Fibroblast of lung (primary cell): ENCODE measurements at regions not wholly inside any gene's neighbourhood (a gene's known extent, or its start where the extent isn't known, plus 50 kb on each side); places are given as distances from the start of the nearest gene placed in this dataset.
A peak's percentile ranks its signal among the peaks of the same experiment; 100 is the strongest.

Source experiments
- DNase-seq, 2 donors: peaks; one replicate each; pipeline versions ENCODE4 v3.0.0 to v3.0.0-alpha.2; 2010; ENCODE audit warnings: low read depth in 2 of 2
- H2AFZ ChIP-seq: 2 replicates; pipeline ENCODE4 v1.5.1; 2012; ENCODE audit warnings: low read length, control low read depth, inconsistent platforms
- H3K27ac ChIP-seq: 2 replicates; pipeline ENCODE4 v1.5.1; 2011; ENCODE audit warnings: low read length, control low read depth; ENCODE audit not compliant: insufficient read depth
- H3K27me3 ChIP-seq: 2 replicates; pipeline ENCODE4 v1.5.1; 2011; ENCODE audit warnings: mild to moderate bottlenecking, low read length; ENCODE audit not compliant: control insufficient read depth, insufficient read depth
- H3K36me3 ChIP-seq: 2 replicates; pipeline ENCODE4 v1.5.1; 2011; ENCODE audit warnings: low read length; ENCODE audit not compliant: control insufficient read depth, insufficient read depth
- H3K4me1 ChIP-seq: 2 replicates; pipeline ENCODE4 v1.5.1; 2011; ENCODE audit warnings: low read length; ENCODE audit not compliant: control insufficient read depth, insufficient read depth; ENCODE audit errors: extremely low read depth
- H3K4me2 ChIP-seq: 2 replicates; pipeline ENCODE4 v1.5.1; 2011; ENCODE audit warnings: low read length, control low read depth; ENCODE audit not compliant: insufficient read depth; ENCODE audit errors: extremely low read depth
- H3K4me3 ChIP-seq, 4 experiments: fragments of 200-600 bp in 1 of 4; sonication (generic) in 1 of 4; replicated peaks in 1 of 4; 2 replicates each; pipeline ENCODE4 v1.5.1; 2011 to 2016; ENCODE audit warnings: low read length in 4 of 4, low read depth in 3 of 4, mild to moderate bottlenecking in 3 of 4, control low read depth in 2 of 4, inconsistent platforms in 1 of 4, mixed read lengths in 1 of 4; ENCODE audit not compliant: insufficient read depth in 1 of 4; ENCODE audit errors: control extremely low read depth in 1 of 4
- H3K79me2 ChIP-seq: 2 replicates; pipeline ENCODE4 v1.5.1; 2012; ENCODE audit warnings: mild to moderate bottlenecking, low read length, inconsistent platforms; ENCODE audit not compliant: control insufficient read depth, insufficient read depth
- H3K9ac ChIP-seq: 2 replicates; pipeline ENCODE4 v1.5.1; 2011; ENCODE audit warnings: mild to moderate bottlenecking, low read length, control low read depth; ENCODE audit not compliant: insufficient read depth
- H3K9me3 ChIP-seq: 2 replicates; pipeline ENCODE4 v1.5.1; 2012; ENCODE audit warnings: low read depth, low read length; ENCODE audit not compliant: control insufficient read depth, insufficient read depth
- H4K20me1 ChIP-seq: 2 replicates; pipeline ENCODE4 v1.5.1; 2011; ENCODE audit warnings: low read length; ENCODE audit not compliant: control insufficient read depth, insufficient read depth; ENCODE audit errors: extremely low read depth
- CTCF ChIP-seq, 2 donors: IDR thresholded peaks in 1 of 2; conservative IDR thresholded peaks in 1 of 2; 1 replicate in 1 of 2; 2 replicates in 1 of 2; pipeline ENCODE4 v1.5.1; 2011 to 2012; ENCODE audit warnings: low read length in 2 of 2, control low read depth in 1 of 2, inconsistent platforms in 1 of 2, low read depth in 1 of 2, mild to moderate bottlenecking in 1 of 2
- EZH2 ChIP-seq: IDR thresholded peaks from 2 replicates; pipeline ENCODE4 v1.5.1; 2012; ENCODE audit warnings: low read length, control low read depth, mild to moderate bottlenecking; ENCODE audit errors: missing control alignments

GRCh38 chrX:124254611-124255010 is 77.8 kb upstream of the TEX13D start:
- Histone ChIP-seq H3K4me2 (no peak overlapping the region), H3K4me1 (no peaks in the 10 kb centered on the region), H3K27me3 (no peaks in the 10 kb centered on the region), H3K9ac (no peak overlapping the region), H3K27ac (no peak overlapping the region), H4K20me1 (no peaks in the 10 kb centered on the region), H3K4me3 (no peak overlapping the region), H2AFZ (no peak overlapping the region), H3K9me3 (no peaks in the 10 kb centered on the region), H3K36me3 (no peaks in the 10 kb centered on the region), H3K79me2 (no peaks in the 10 kb centered on the region)
- DNase-seq: no peak
- TF ChIP-seq CTCF (conservative IDR thresholded peaks at IDR 0.05 in 1 of 2, IDR thresholded peaks at IDR 0.05 in 1 of 2; ENCODE audit: low read depth in 1 of 2, low read length in 2 of 2): no peak
- no peak for TF ChIP-seq EZH2

GRCh38 chrX:124256216-124256615 is 76.2 kb upstream of the TEX13D start:
- Histone ChIP-seq H3K4me3 (no peak overlapping the region), H3K9ac (no peak overlapping the region), H3K36me3 (no peaks in the 10 kb centered on the region), H2AFZ (no peak overlapping the region), H3K27me3 (no peaks in the 10 kb centered on the region), H3K79me2 (no peaks in the 10 kb centered on the region), H3K4me1 (no peaks in the 10 kb centered on the region), H4K20me1 (no peaks in the 10 kb centered on the region), H3K27ac (no peak overlapping the region), H3K9me3 (no peaks in the 10 kb centered on the region), H3K4me2 (no peak overlapping the region)
- no peak for TF ChIP-seq EZH2
- TF ChIP-seq CTCF (conservative IDR thresholded peaks at IDR 0.05 in 1 of 2, IDR thresholded peaks at IDR 0.05 in 1 of 2; ENCODE audit: low read depth in 1 of 2, low read length in 2 of 2): no peak
- peak; percentile 74 to 90 for DNase-seq

- Histone ChIP-seq H3K9me3 (no peaks in the 10 kb centered on the region), H3K27me3 (no peaks in the 10 kb centered on the region), H4K20me1 (no peaks in the 10 kb centered on the region), H3K4me1 (no peaks in the 10 kb centered on the region), H3K9ac (no peak overlapping the region), H3K79me2 (no peaks in the 10 kb centered on the region), H2AFZ (no peak overlapping the region), H3K27ac (no peak overlapping the region), H3K36me3 (no peaks in the 10 kb centered on the region), H3K4me2 (no peak overlapping the region), H3K4me3 (no peak overlapping the region)
- DNase-seq: no peak
- TF ChIP-seq EZH2 (no peak), CTCF (conservative IDR thresholded peaks at IDR 0.05 in 1 of 2, IDR thresholded peaks at IDR 0.05 in 1 of 2; ENCODE audit: low read depth in 1 of 2, low read length in 2 of 2) (no peak)
Measured at GRCh38 chrX:124256629-124257380, 75.7 kb upstream of the TEX13D start.
